HG03342 (cell line): ENCODE measurements at regions not wholly inside any gene's neighbourhood (a gene's known extent, or its start where the extent isn't known, plus 50 kb on each side); places are given as distances from the start of the nearest gene placed in this dataset.

Experiments
- ATAC-seq: cut with Tn5 transposase; IDR thresholded peaks from one replicate; pipeline ENCODE4 v1.9.1; 2021; ENCODE audit warnings: mild to moderate bottlenecking, moderate library complexity; ENCODE audit not compliant: unreplicated experiment

DNA sequence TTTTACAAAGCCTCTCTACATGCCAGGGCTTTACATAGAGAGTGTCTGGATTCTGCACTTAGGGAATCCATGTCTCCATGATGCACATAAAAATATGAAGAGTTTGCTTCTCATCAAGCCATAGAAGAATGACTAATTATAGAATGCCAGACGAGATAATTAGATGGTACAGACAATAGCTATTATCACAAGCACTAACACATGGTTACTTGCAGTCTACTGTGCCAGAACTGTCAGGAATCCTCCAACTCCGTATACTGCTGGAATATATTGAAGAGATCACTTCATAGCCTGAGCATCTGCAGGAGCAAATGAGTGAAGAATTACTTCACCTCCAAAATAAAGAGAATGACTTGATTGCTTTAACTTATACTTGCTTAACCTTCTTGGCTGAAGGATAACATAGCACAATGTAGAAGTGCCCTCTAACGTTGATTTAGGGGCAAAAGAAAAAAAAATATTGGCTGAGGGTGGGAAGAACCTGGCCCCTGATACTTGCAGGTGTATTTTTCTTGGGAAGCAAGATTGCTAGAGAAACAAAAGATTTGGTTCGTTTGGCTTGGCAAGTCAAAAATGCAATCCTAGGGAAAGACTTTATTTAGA lies 272.8 kb upstream of the FAR2 start:
- ATAC-seq, result no peak

GRCh38 chr12:28877854-28878253 lies 271.2 kb upstream of the FAR2 start:
- ATAC-seq, result no peak

- no peak for ATAC-seq
These were observed 270.4 kb upstream of the FAR2 start for GRCh38 chr12:28878629-28879028.

- ATAC-seq, result peak; percentile 91
These were observed 269.7 kb upstream of the FAR2 start for GRCh38 chr12:28879379-28879778.

DNA sequence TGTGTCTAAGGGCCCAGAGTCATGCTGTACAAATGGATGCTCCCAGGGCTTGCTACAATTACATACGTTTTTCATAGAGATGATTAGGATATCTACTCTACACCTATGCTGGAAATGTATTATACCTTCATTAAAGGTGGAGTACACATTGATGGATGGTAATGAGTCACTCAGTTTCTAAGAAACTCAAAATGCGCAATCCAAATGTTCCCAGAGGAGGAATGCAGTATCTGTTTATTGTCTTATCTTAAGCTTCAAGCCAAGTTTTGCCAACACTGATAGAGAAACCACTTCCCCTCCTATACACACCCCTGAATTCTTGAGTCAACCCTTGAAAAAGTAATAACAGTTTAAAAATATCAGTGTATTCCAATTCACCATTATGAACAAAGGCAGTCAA lies 266.6 kb upstream of the FAR2 start:
- ATAC-seq, result no peak

GRCh38 chr12:28883406-28883997 lies 265.6 kb upstream of the FAR2 start:
- no peak for ATAC-seq

DNA sequence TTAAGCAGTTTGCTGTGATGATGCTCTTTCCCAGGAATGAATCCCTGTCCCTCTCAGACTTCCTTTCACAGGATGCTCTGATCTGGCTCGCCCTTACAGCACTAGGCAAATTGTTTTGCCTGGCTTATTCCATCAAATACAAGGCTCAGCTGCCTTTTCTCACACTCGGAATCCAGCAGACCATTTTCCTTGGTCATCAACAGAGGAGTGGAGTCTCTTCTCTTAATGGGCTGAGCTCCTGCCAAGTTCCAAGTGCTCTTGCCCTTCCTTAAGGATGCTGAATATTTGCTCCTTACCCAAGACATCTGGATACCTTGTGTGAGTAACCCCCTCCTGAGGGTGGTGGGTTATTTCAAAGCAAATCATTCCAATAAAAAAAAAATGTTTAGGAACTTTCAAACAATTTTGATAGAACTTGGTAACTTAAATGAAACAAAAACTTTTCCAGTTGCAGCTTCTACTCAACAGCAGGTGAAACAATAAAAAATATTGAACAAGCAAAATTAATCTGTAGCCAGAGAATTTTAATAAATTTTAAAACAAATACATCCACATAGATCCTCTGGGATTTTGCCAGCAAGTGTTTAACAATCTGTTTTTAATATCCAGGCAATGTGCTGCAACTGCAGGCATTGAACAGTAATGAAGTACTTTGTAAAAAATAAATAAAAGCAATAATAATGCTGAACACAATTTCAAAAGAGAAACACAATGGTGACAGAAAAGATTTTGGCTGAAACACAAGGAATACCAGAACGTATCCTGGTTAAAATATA lies 264.0 kb upstream of the FAR2 start:
- ATAC-seq, result no peak

- no peak for ATAC-seq
These were observed 263.1 kb upstream of the FAR2 start for GRCh38 chr12:28885928-28886327.

- ATAC-seq, result no peak
These were observed 261.6 kb upstream of the FAR2 start for GRCh38 chr12:28887461-28887990.

DNA sequence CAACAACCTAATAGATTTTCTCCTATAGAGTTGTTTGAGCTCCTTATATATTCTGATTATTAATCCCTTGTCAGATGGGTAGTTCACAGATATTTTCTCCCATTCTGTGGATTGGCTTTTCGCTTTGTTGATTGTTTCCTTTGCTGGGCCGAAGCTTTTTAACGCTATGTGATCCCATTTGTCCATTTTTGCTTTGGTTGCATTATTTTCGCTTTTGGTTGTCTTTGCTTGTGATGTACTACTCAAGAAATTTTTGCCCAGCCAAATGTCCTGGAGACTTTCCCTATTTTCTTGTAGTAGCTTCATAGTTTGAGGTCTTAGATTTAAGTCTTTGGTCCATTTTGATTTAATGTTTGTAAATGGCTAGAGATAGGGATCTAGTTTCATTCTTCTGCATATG lies 258.4 kb upstream of the FAR2 start:
- ATAC-seq, result no peak

DNA sequence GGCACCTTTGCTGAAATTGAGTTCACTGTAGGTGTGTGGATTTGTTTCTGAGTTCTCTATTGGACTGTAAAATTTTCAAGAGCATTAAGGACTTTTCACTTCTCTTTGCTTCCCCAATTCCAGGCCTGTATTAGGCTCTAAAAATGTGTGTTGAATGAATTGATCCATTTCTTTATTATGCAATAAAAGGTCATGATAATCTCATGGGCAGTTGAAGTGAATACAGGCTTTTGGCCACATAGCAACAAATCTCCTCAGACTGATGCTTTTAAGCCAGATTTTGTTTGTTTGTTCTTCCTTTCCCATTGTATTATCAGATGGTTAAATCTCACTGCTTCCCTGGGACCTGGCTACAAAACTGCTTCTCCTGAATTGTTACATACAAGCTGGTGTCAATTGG lies 258.0 kb upstream of the FAR2 start:
- no peak for ATAC-seq

GRCh38 chr12:28893365-28893764 lies 255.7 kb upstream of the FAR2 start:
- no peak for ATAC-seq

GRCh38 chr12:28893856-28894255 lies 255.2 kb upstream of the FAR2 start:
- ATAC-seq, result no peak

DNA sequence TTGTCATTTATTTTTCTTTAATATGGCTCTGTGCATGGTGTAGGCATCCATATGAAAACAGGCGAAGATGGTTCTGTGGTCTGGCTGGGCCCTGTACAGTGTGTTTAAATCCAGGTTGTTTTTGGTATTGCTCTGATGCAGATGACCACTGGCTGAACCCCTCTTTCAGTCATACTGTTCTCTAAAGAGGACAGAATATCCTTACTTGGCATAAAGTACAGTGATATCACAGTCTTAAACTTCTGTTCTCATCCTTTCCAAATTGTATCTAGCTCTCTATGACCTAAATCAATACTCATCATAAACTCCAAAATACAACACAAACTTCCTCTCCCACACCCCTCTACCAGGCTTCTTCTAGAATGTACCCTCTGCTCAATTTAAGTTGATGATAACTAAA lies 252.7 kb upstream of the FAR2 start:
- ATAC-seq, result no peak

DNA sequence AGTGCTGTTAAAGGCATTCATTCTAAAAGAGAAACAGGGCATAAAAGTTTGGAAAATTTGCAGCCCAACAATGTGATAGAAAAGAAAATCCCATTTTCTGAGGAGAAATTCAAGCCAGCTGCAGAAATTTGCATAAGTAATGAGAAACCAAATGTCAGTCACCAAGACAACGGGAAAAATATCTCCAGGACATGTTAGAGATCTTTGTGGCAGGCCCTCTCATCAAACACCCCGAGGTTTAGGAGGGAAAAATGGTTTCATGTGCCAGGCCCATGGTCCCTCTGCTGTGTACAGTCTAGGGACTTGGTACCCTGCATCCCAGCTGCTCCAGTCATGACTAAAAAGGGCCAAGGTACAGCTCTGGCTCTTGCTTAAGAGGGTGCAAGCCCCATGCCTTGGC lies 251.0 kb upstream of the FAR2 start:
- ATAC-seq, result no peak

GRCh38 chr12:28899951-28900350 lies 249.1 kb upstream of the FAR2 start:
- no peak for ATAC-seq

- no peak for ATAC-seq
These were observed 243.7 kb upstream of the FAR2 start for GRCh38 chr12:28905220-28905955.

DNA sequence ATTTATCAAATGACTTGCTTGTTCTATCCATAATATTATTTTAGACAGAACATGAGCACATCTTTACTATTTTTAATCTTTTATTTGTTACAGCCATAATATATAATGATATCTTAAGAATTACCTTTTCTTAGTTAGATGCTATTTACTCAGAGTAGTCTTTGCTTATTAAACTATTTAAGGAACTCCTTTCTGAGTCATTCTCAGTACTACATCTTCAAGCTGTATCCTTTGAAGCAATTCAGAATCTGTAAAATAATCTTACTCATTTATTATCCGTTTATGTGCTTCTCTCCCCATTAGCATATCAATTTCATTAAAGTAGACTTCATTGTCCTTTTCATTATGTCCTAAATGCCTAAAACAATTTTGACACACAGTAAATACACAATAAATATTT lies 240.4 kb upstream of the FAR2 start:
- no peak for ATAC-seq

DNA sequence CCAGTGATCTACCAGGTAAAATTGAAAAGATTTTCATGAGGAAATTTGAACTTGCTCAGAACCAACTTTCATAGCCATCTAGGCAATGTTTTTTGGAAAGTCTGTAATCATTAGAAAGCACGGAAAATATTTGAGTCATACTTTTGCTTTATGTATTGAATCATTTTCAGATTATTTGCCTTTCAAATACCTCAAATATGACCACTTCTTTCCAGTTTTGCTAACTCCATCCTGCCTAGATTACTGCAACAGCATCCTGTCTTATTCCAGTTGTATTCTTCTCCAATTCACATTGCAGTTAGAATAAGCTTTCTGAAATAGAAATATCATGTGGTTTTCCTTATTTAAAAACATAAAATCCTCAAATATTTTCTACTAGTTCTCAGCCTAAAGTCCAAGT lies 239.8 kb upstream of the FAR2 start:
- no peak for ATAC-seq

DNA sequence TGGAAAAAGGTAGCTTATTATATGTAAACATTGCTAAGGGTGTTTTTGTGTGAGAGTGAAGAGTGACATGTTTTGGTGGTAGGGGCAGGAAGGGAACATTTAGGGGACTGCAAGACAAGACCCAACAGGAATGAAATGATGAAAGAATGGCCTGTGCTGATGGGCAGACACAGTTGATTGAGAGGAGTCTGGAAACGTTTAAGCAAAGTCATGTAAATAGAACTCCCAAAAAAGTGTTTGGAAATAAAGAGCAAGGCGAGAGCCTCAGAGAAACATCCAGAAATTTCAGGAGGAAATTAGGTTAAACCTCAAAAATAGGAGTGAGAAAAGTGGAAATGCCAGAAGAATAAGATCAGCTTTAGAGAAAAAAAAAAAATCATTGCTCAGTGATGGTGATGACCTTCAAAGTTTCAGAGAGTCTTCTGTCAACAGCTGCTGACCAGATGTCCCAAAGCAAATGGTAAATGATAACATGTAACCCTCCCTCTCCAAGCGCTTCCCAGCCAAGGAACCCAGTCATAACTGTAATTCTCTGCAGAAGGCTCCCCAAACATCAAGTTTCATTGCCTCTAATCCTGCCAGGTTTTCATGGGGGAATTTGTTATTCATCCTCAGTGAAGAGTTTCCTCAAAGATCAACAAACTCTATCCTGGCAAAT lies 223.2 kb upstream of the FAR2 start:
- no peak for ATAC-seq

DNA sequence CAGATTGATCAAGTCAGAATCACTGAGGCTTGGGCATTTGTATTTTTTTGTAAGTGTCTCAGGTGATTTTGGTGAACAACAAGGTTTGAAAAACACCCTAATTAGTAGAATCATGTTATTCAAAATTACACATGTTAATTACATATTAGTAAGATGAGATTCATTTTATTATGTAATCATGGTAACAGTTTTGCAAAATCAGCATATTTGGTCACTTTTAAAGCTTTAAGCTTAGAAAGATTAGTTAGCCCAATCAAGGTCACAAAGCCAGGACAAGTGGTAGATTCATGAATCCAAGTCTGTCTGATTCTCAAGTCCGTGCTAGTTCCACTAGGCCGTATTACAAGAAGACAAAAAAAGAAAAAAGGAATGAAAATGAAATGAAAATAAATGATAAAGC lies 218.4 kb upstream of the FAR2 start:
- ATAC-seq, result no peak
